WTC11 (cell line): ENCODE measurements at regions not wholly inside any gene's neighbourhood (a gene's known extent, or its start where the extent isn't known, plus 50 kb on each side); places are given as distances from the start of the nearest gene placed in this dataset.

Experiments used
- CTCF ChIP-seq: fragments of 200-600 bp; IDR thresholded peaks from 2 replicates; pipeline ENCODE4 v1.8.0; 2022; ENCODE audit warnings: antibody characterized with exemption
- ERG ChIP-seq: fragments of 250-450 bp; sonication (Bioruptor Pico); IDR thresholded peaks from 2 replicates; pipeline ENCODE4 v1.8.0; 2021; ENCODE audit warnings: mild to moderate bottlenecking
- NR2C2 ChIP-seq: sonication (generic); formaldehyde crosslinking; IDR thresholded peaks from 2 replicates; pipeline ENCODE4 v1.8.0; 2022; ENCODE audit warnings: mild to moderate bottlenecking, missing genetic modification reagents

DNA sequence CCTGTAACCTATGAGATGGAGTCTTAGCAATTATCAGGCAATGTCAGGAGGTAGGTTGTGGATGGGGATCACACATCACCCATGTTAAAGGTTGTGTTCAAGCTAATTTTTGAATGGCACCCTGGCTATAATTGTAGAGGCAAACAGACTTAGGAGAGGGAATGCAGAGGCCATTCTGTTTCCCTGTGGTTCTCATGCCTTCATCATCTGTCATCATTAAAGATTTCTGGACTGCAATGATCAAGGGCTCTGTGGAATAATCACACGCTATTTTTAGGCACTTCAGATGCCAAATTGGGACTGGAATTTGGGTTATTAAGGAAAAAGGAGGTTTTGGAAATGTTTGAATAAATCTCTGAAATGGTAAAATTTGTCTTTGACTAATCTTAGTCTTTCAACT, 1065.4 kb downstream of the TAF11L14 start:
- no peak for TF ChIP-seq ERG (CRISPR knock-in tag)
- TF ChIP-seq CTCF = no peak
- TF ChIP-seq NR2C2 (CRISPR knock-in tag) = no peak
